Karpas-422 (cell line): ENCODE measurements at regions not wholly inside any gene's neighbourhood (a gene's known extent, or its start where the extent isn't known, plus 50 kb on each side); places are given as distances from the start of the nearest gene placed in this dataset.

Source experiments
- DNase-seq: peaks from one replicate; pipeline ENCODE4 v3.0.0-alpha.2; 2015
- H2AFZ ChIP-seq: fragments of 200-600 bp; sonication (generic); 2 replicates; pipeline ENCODE4 v1.6.1; 2014; ENCODE audit warnings: antibody characterized with exemption, low read length, mixed read lengths
- H3K27ac ChIP-seq: fragments of 200-600 bp; sonication (generic); 2 replicates; pipeline ENCODE4 v1.5.1; 2014; ENCODE audit warnings: mild to moderate bottlenecking, low read length, moderate library complexity
- H3K27me3 ChIP-seq: fragments of 200-600 bp; sonication (generic); 2 replicates; pipeline ENCODE4 v1.6.1; 2014; ENCODE audit warnings: low read length, mixed read lengths
- H3K36me3 ChIP-seq: fragments of 200-600 bp; sonication (generic); 2 replicates; pipeline ENCODE4 v1.6.1; 2014; ENCODE audit warnings: low read length, mixed read lengths; ENCODE audit not compliant: insufficient read depth
- H3K4me1 ChIP-seq: fragments of 200-600 bp; sonication (generic); 2 replicates; pipeline ENCODE4 v1.6.1; 2014; ENCODE audit warnings: mild to moderate bottlenecking, low read length, mixed read lengths
- H3K4me2 ChIP-seq: fragments of 200-600 bp; sonication (generic); 2 replicates; pipeline ENCODE4 v1.6.1; 2014; ENCODE audit warnings: low read length, low read depth, mild to moderate bottlenecking; ENCODE audit not compliant: poor library complexity, severe bottlenecking
- H3K4me3 ChIP-seq: fragments of 200-600 bp; sonication (generic); 2 replicates; pipeline ENCODE4 v1.5.1; 2014; ENCODE audit warnings: mild to moderate bottlenecking, antibody characterized with exemption, low read length, mixed read lengths
- H3K79me2 ChIP-seq: fragments of 200-600 bp; sonication (generic); 2 replicates; pipeline ENCODE4 v1.6.1; 2014; ENCODE audit warnings: mild to moderate bottlenecking, low read length, mixed read lengths
- H3K9ac ChIP-seq: fragments of 200-600 bp; sonication (generic); 2 replicates; pipeline ENCODE4 v1.6.0; 2014; ENCODE audit warnings: low read length
- H3K9me2 ChIP-seq: fragments of 200-600 bp; sonication (generic), shearing (Covaris generic); replicated peaks from 2 replicates; pipeline ENCODE4 v1.6.0; 2014; ENCODE audit warnings: mild to moderate bottlenecking, low read length, moderate library complexity; ENCODE audit not compliant: insufficient read depth
- H3K9me3 ChIP-seq: fragments of 300-700, 200-600 bp; sonication (generic); 2 replicates; pipeline ENCODE4 v1.6.1; 2014; ENCODE audit warnings: low read length, mixed read lengths
- H4K20me1 ChIP-seq: fragments of 200-600 bp; sonication (generic); 2 replicates; pipeline ENCODE4 v1.6.1; 2014; ENCODE audit warnings: mild to moderate bottlenecking, antibody characterized with exemption, low read length, low read depth; ENCODE audit not compliant: insufficient read depth

DNA sequence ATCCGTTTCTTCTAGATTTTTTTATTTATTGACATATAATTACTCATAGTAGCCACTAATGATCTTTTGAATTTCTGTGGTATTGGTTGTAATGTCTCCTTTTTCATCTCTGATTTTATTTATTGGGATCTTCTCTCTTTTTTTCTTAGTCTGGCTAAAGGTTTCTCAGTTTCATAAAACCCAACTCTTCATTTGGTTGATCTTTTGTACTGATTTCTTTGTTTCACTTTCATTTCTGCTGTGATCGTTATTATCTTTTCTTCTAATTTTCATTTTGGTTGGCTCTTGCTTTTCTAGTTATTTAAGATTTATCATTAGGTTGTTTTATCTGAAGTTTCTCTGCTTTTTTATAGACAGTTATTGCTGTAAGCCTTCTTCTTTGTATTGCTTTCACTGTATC, 463.6 kb upstream of the CRIM1 start:
- Histone ChIP-seq H4K20me1 (no peaks in the 10 kb centered on the region), H3K27ac (no peak overlapping the region), H3K79me2 (no peaks in the 10 kb centered on the region), H3K4me2 (no peak overlapping the region), H3K9ac (no peak overlapping the region), H3K36me3 (no peaks in the 10 kb centered on the region), H3K4me3 (no peak overlapping the region), H3K27me3 (no peaks in the 10 kb centered on the region), H2AFZ (no peak overlapping the region), H3K9me3 (no peaks in the 10 kb centered on the region), H3K9me2 (no peaks in the 10 kb centered on the region), H3K4me1 (no peaks in the 10 kb centered on the region)
- no peak for DNase-seq

GRCh38 chr2:35891528-35891927, 464.1 kb upstream of the CRIM1 start:
- Histone ChIP-seq H3K79me2 (no peaks in the 10 kb centered on the region), H4K20me1 (no peaks in the 10 kb centered on the region), H3K4me3 (no peak overlapping the region), H3K4me1 (no peaks in the 10 kb centered on the region), H3K27me3 (no peaks in the 10 kb centered on the region), H3K9ac (no peak overlapping the region), H3K9me2 (no peaks in the 10 kb centered on the region), H3K9me3 (no peaks in the 10 kb centered on the region), H3K36me3 (no peaks in the 10 kb centered on the region), H3K4me2 (no peak overlapping the region), H2AFZ (no peak overlapping the region), H3K27ac (no peak overlapping the region)
- DNase-seq, result no peak

DNA sequence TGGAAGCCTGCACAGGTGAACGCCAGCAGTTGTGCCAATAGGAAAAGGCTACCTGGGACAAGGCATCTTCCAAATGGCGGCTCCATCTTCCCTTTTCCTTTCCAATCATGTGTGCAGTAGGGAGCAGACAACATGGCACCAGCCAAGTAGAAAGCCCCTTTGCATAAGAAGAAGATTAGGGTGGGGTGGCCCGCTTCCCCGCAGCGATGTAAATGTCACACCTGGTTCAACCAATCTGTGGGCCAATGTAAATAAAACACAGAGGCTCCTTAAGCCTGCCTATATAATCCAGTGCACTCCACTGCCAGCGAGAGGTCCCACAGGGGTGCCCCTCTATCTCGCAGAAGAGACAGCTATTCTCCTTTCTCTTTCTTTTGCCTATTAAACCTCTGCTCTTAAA, 468.4 kb upstream of the CRIM1 start:
- no peak overlapping the region for H3K4me3 ChIP-seq
- H2AFZ ChIP-seq, result no peak overlapping the region
- no peaks in the 10 kb centered on the region for H3K36me3 ChIP-seq
- no peaks in the 10 kb centered on the region for H4K20me1 ChIP-seq
- H3K9ac ChIP-seq, result no peak overlapping the region
- no peaks in the 10 kb centered on the region for H3K79me2 ChIP-seq
- H3K27ac ChIP-seq, result no peak overlapping the region
- no peaks in the 10 kb centered on the region for H3K27me3 ChIP-seq
- no peak for DNase-seq
- H3K4me2 ChIP-seq, result no peak overlapping the region
- H3K4me1 ChIP-seq, result no peaks in the 10 kb centered on the region
- no peaks in the 10 kb centered on the region for H3K9me3 ChIP-seq
- no peaks in the 10 kb centered on the region for H3K9me2 ChIP-seq

GRCh38 chr2:35873921-35874320, 481.7 kb upstream of the CRIM1 start:
- Histone ChIP-seq H3K9me2 (no peaks in the 10 kb centered on the region), H3K9ac (no peak overlapping the region), H3K4me3 (no peak overlapping the region), H4K20me1 (no peaks in the 10 kb centered on the region), H3K79me2 (no peaks in the 10 kb centered on the region), H3K27me3 (no peaks in the 10 kb centered on the region), H3K27ac (no peak overlapping the region), H3K9me3 (no peaks in the 10 kb centered on the region), H3K4me2 (no peak overlapping the region), H3K36me3 (no peaks in the 10 kb centered on the region), H3K4me1 (no peaks in the 10 kb centered on the region), H2AFZ (no peak overlapping the region)
- DNase-seq, result no peak

DNA sequence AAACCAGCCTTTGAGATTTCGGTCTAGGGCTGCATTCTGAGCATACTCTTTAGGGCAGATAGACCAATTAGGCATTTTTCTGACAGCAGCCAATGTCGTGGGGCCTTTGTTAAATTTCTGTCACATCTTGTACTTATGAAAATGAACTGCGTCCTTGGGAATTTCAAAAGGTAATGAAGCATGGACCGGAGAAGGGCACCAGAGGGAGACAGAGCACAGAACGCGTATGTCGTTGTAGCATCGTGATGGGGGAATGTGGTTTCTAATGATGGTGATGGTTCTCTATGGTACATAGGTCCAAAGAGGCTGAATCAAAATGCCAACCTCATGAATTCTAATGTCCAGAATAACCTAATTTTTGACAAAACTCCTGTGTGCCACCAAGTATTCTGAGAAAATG, 483.9 kb upstream of the CRIM1 start:
- Histone ChIP-seq H3K27ac (no peak overlapping the region), H3K9me2 (0 out of 2 replicates have a peak, but pooled peaks cover 5% of the 10 kb centered on the region), H4K20me1 (no peaks in the 10 kb centered on the region), H3K4me3 (no peak overlapping the region), H2AFZ (no peak overlapping the region), H3K9me3 (no peaks in the 10 kb centered on the region), H3K79me2 (no peaks in the 10 kb centered on the region), H3K36me3 (no peaks in the 10 kb centered on the region), H3K4me2 (no peak overlapping the region), H3K4me1 (no peaks in the 10 kb centered on the region), H3K9ac (no peak overlapping the region), H3K27me3 (no peaks in the 10 kb centered on the region)
- DNase-seq, result no peak

DNA sequence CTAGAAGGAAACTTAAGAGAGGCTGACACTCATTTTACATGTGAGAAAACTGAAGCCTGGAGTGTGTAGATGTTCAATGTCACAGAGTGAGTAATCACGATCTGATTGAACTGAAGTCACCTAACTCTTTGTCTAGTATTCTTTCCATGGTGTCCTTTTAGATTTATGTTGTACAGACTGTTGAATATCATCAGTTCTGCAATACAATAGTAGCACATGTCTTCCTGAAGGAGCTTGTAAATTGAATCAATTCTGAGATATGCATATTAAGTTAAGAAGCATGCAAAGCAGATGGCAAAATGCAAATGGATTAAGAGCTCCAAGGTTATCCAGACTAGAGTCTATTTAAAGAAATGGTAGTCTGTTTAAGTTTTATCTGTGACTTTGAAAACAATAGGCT, 484.9 kb upstream of the CRIM1 start:
- no peak for DNase-seq
- Histone ChIP-seq H3K4me2 (no peak overlapping the region), H3K27me3 (no peaks in the 10 kb centered on the region), H3K4me3 (no peak overlapping the region), H3K36me3 (no peaks in the 10 kb centered on the region), H3K4me1 (no peaks in the 10 kb centered on the region), H3K79me2 (no peaks in the 10 kb centered on the region), H3K9me3 (no peaks in the 10 kb centered on the region), H3K27ac (no peak overlapping the region), H4K20me1 (no peaks in the 10 kb centered on the region), H3K9me2 (0 out of 2 replicates have a peak, but pooled peaks cover 5% of the 10 kb centered on the region), H2AFZ (no peak overlapping the region), H3K9ac (no peak overlapping the region)

DNA sequence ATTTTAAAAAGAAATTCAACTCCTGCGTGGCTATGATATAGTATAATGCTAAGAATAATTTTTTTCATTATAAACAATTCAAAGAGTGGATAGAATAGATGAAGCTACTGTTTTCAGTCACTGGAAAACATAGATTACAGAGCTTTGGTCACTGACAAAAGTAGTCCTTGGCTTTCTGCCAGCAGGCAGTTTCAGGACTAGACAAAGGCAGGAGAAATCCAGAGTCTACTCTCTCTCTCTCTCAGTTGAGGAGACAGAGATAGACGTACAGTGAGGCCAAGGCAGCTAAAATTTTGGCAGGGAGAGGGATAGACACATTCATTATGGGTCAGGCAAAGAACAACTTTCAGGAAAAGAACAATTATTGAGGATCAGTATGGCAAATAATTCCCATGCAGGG, 491.4 kb upstream of the CRIM1 start:
- DNase-seq, result no peak

GRCh38 chr2:35858216-35858615, 497.4 kb upstream of the CRIM1 start:
- Histone ChIP-seq H3K4me1 (no peaks in the 10 kb centered on the region), H3K27me3 (no peaks in the 10 kb centered on the region)

More for the DNA sequence above, 491.4 kb upstream of the CRIM1 start:
- no peaks in the 10 kb centered on the region for H4K20me1 ChIP-seq
- no peaks in the 10 kb centered on the region for H3K27me3 ChIP-seq
- no peaks in the 10 kb centered on the region for H3K4me1 ChIP-seq
- H3K36me3 ChIP-seq, result no peaks in the 10 kb centered on the region
- no peak overlapping the region for H3K9ac ChIP-seq
- no peaks in the 10 kb centered on the region for H3K79me2 ChIP-seq
- no peaks in the 10 kb centered on the region for H3K9me3 ChIP-seq
- H2AFZ ChIP-seq, result no peak overlapping the region
- H3K4me2 ChIP-seq, result no peak overlapping the region
- no peak overlapping the region for H3K4me3 ChIP-seq
- H3K9me2 ChIP-seq, result peaks cover 5% of the 10 kb centered on the region; the same call in 1 of the 2 replicates
- H3K27ac ChIP-seq, result no peak overlapping the region

DNA sequence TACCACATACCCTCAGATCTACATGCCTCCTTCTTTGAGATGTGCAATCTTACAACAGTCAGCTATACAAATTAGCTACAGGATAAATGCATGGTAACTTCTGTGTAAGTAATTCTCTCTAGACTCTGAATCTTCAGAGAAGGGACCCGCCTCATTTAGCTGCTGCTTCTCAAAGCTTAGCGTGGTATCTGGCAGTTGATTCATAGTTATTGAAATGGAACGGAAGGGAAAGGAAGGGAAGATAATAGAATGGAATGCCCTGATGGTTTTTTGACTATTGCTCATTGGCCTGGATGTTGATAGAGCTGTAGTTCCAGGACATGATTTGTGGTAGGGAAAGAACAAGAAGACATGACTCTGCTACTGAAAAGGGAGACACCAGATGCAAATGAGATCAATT, 498.1 kb upstream of the CRIM1 start:
- no peaks in the 10 kb centered on the region for H3K27me3 ChIP-seq
- H3K4me1 ChIP-seq, result no peaks in the 10 kb centered on the region
- no peak overlapping the region for H3K4me2 ChIP-seq
- no peak overlapping the region for H3K9ac ChIP-seq
- no peaks in the 10 kb centered on the region for H3K79me2 ChIP-seq
- no peak for DNase-seq
- no peaks in the 10 kb centered on the region for H4K20me1 ChIP-seq
- no peak overlapping the region for H2AFZ ChIP-seq
- H3K36me3 ChIP-seq, result no peaks in the 10 kb centered on the region
- no peaks in the 10 kb centered on the region for H3K9me3 ChIP-seq
- no peak overlapping the region for H3K27ac ChIP-seq
- no peak overlapping the region for H3K4me3 ChIP-seq
- H3K9me2 ChIP-seq, result no peaks in the 10 kb centered on the region

More at GRCh38 chr2:35858216-35858615, 497.4 kb upstream of the CRIM1 start:
- H3K79me2 ChIP-seq, result no peaks in the 10 kb centered on the region
- no peak overlapping the region for H3K27ac ChIP-seq
- no peak overlapping the region for H3K9ac ChIP-seq
- H3K4me3 ChIP-seq, result no peak overlapping the region
- no peak overlapping the region for H2AFZ ChIP-seq
- no peaks in the 10 kb centered on the region for H3K9me2 ChIP-seq
- H3K4me2 ChIP-seq, result no peak overlapping the region
- H3K9me3 ChIP-seq, result no peaks in the 10 kb centered on the region
- no peaks in the 10 kb centered on the region for H4K20me1 ChIP-seq
- H3K36me3 ChIP-seq, result no peaks in the 10 kb centered on the region
- DNase-seq, result no peak
